ENCODE measurements at regions not wholly inside any gene's neighbourhood (a gene's known extent, or its start where the extent isn't known, plus 50 kb on each side); places are given as distances from the start of the nearest gene placed in this dataset.
A peak's percentile ranks its signal among the peaks of the same experiment; 100 is the strongest.

GRCh38 chr16:47949276-47949675 is 206.5 kb downstream of the ABCC12 start:
- TF ChIP-seq POLR2A (IDR thresholded peaks at IDR 0.05; ENCODE audit: extremely low read depth, insufficient read length) = no peak
- TF ChIP-seq CTCF (IDR thresholded peaks at IDR 0.05; ENCODE audit: low read depth, low read length) = no peak
- no peak for TF ChIP-seq MAX (IDR thresholded peaks at IDR 0.05; ENCODE audit: low read depth, low read length)
- TF ChIP-seq MYC (IDR thresholded peaks at IDR 0.05; ENCODE audit: low read depth, low read length) = no peak
- peak; percentile 15 for DNase-seq (ENCODE audit: low read depth)
- no peak overlapping the region for H3K4me3 ChIP-seq (ENCODE audit: low read depth, low read length)

- H3K4me3 ChIP-seq (ENCODE audit: low read depth, low read length) = no peak overlapping the region
- no peak for DNase-seq (ENCODE audit: low read depth)
- TF ChIP-seq MAX (IDR thresholded peaks at IDR 0.05; ENCODE audit: low read depth, low read length) = no peak
- TF ChIP-seq CTCF (IDR thresholded peaks at IDR 0.05; ENCODE audit: low read depth, low read length) = no peak
- TF ChIP-seq POLR2A (IDR thresholded peaks at IDR 0.05; ENCODE audit: extremely low read depth, insufficient read length) = no peak
- no peak for TF ChIP-seq MYC (IDR thresholded peaks at IDR 0.05; ENCODE audit: low read depth, low read length)
Observed at GRCh38 chr16:47947723-47948122, 208.1 kb downstream of the ABCC12 start.

- TF ChIP-seq MAX (IDR thresholded peaks at IDR 0.05; ENCODE audit: low read depth, low read length) (no peak), CTCF (IDR thresholded peaks at IDR 0.05; ENCODE audit: low read depth, low read length) (no peak), MYC (IDR thresholded peaks at IDR 0.05; ENCODE audit: low read depth, low read length) (no peak), POLR2A (IDR thresholded peaks at IDR 0.05; ENCODE audit: extremely low read depth, insufficient read length) (no peak)
- no peak for DNase-seq (ENCODE audit: low read depth)
Observed at GRCh38 chr16:47946092-47946491, 209.7 kb downstream of the ABCC12 start.

GRCh38 chr16:47944589-47944988 is 211.2 kb downstream of the ABCC12 start:
- no peak overlapping the region for H3K4me3 ChIP-seq (ENCODE audit: low read depth, low read length)
- TF ChIP-seq POLR2A (IDR thresholded peaks at IDR 0.05; ENCODE audit: extremely low read depth, insufficient read length) (no peak), CTCF (IDR thresholded peaks at IDR 0.05; ENCODE audit: low read depth, low read length) (no peak), MYC (IDR thresholded peaks at IDR 0.05; ENCODE audit: low read depth, low read length) (no peak), MAX (IDR thresholded peaks at IDR 0.05; ENCODE audit: low read depth, low read length) (no peak)
- no peak for DNase-seq (ENCODE audit: low read depth)

More at GRCh38 chr16:47946092-47946491, 209.7 kb downstream of the ABCC12 start:
- no peak overlapping the region for H3K4me3 ChIP-seq (ENCODE audit: low read depth, low read length)

GRCh38 chr16:47943235-47943634 is 212.6 kb downstream of the ABCC12 start:
- H3K4me3 ChIP-seq (ENCODE audit: low read depth, low read length) = no peak overlapping the region
- no peak for TF ChIP-seq POLR2A (IDR thresholded peaks at IDR 0.05; ENCODE audit: extremely low read depth, insufficient read length)
- TF ChIP-seq MAX (IDR thresholded peaks at IDR 0.05; ENCODE audit: low read depth, low read length) = no peak
- no peak for TF ChIP-seq MYC (IDR thresholded peaks at IDR 0.05; ENCODE audit: low read depth, low read length)
- TF ChIP-seq CTCF (IDR thresholded peaks at IDR 0.05; ENCODE audit: low read depth, low read length) = no peak
- no peak for DNase-seq (ENCODE audit: low read depth)

GRCh38 chr16:47940466-47940865 is 215.3 kb downstream of the ABCC12 start:
- TF ChIP-seq POLR2A (IDR thresholded peaks at IDR 0.05; ENCODE audit: extremely low read depth, insufficient read length) (no peak), CTCF (IDR thresholded peaks at IDR 0.05; ENCODE audit: low read depth, low read length) (no peak), MYC (IDR thresholded peaks at IDR 0.05; ENCODE audit: low read depth, low read length) (no peak), MAX (IDR thresholded peaks at IDR 0.05; ENCODE audit: low read depth, low read length) (no peak)
- no peak overlapping the region for H3K4me3 ChIP-seq (ENCODE audit: low read depth, low read length)
- no peak for DNase-seq (ENCODE audit: low read depth)
